ENCODE measurements at regions not wholly inside any gene's neighbourhood (a gene's known extent, or its start where the extent isn't known, plus 50 kb on each side); places are given as distances from the start of the nearest gene placed in this dataset.
"Not testable (repeated sequence)": the region's sequence is repeated elsewhere in the genome, so short reads cannot be mapped to it uniquely, and the experiment has no call there.

- H3K27me3 ChIP-seq (ENCODE audit: control insufficient read depth, insufficient read depth, low read length, poor library complexity, severe bottlenecking); H3K36me3 ChIP-seq (ENCODE audit: control insufficient read depth, insufficient read depth, low read length); H3K4me3 Mint-ChIP-seq; H3K9me3 Mint-ChIP-seq; H3K27me3 Mint-ChIP-seq (ENCODE audit: insufficient read depth); H3K4me1 ChIP-seq (ENCODE audit: control insufficient read depth, insufficient read depth, low read length); H3K9me3 ChIP-seq (ENCODE audit: control insufficient read depth, low read length); H3K27ac Mint-ChIP-seq; H3K27ac ChIP-seq (ENCODE audit: low read depth, low read length); H3K36me3 Mint-ChIP-seq (ENCODE audit: low read depth); H3K9ac ChIP-seq (ENCODE audit: extremely low read depth, low read length, poor library complexity, severe bottlenecking); H3K4me1 Mint-ChIP-seq; H3K4me3 ChIP-seq (ENCODE audit: low read length): not testable (repeated sequence)
- peak; percentile 35 for DNase-seq
- 85% methylated on average over 5 of the region's 10 CpGs; no CpG with 5 or more reads in 1 of the 2 experiments for WGBS, 2 experiments (ENCODE audit: insufficient coverage in 1 of 2, insufficient read length in 1 of 2)
Observed at GRCh38 chr2:111395350-111396128, 274.8 kb downstream of the BCL2L11 start.

- H3K27ac Mint-ChIP-seq; H3K27ac ChIP-seq (ENCODE audit: low read depth, low read length): not testable (repeated sequence)
- WGBS, 2 experiments (ENCODE audit: insufficient coverage in 1 of 2, insufficient read length in 1 of 2): 62% methylated on average over 3 of the region's 3 CpGs; no CpG with 5 or more reads in 1 of the 2 experiments
Observed at GRCh38 chr2:111400598-111401253, 280.0 kb downstream of the BCL2L11 start.

GRCh38 chr2:111401270-111402140 is 280.8 kb downstream of the BCL2L11 start:
- H3K36me3 Mint-ChIP-seq (ENCODE audit: low read depth); H3K36me3 ChIP-seq (ENCODE audit: control insufficient read depth, insufficient read depth, low read length); H3K4me1 Mint-ChIP-seq; H3K27me3 ChIP-seq (ENCODE audit: control insufficient read depth, insufficient read depth, low read length, poor library complexity, severe bottlenecking); H3K27ac Mint-ChIP-seq; H3K27me3 Mint-ChIP-seq (ENCODE audit: insufficient read depth); H3K27ac ChIP-seq (ENCODE audit: low read depth, low read length); H3K4me3 Mint-ChIP-seq; H3K9me3 ChIP-seq (ENCODE audit: control insufficient read depth, low read length); DNase-seq; H3K9me3 Mint-ChIP-seq; H3K9ac ChIP-seq (ENCODE audit: extremely low read depth, low read length, poor library complexity, severe bottlenecking); H3K4me3 ChIP-seq (ENCODE audit: low read length); H3K4me1 ChIP-seq (ENCODE audit: control insufficient read depth, insufficient read depth, low read length): not testable (repeated sequence)
- 85% methylated on average over 2 of the region's 8 CpGs; no CpG with 5 or more reads in 1 of the 2 experiments for WGBS, 2 experiments (ENCODE audit: insufficient coverage in 1 of 2, insufficient read length in 1 of 2)

More at GRCh38 chr2:111400598-111401253, 280.0 kb downstream of the BCL2L11 start:
- H3K9ac ChIP-seq (ENCODE audit: extremely low read depth, low read length, poor library complexity, severe bottlenecking); H3K4me3 Mint-ChIP-seq; H3K36me3 ChIP-seq (ENCODE audit: control insufficient read depth, insufficient read depth, low read length); H3K9me3 ChIP-seq (ENCODE audit: control insufficient read depth, low read length); H3K27me3 Mint-ChIP-seq (ENCODE audit: insufficient read depth); H3K36me3 Mint-ChIP-seq (ENCODE audit: low read depth); H3K27me3 ChIP-seq (ENCODE audit: control insufficient read depth, insufficient read depth, low read length, poor library complexity, severe bottlenecking); H3K9me3 Mint-ChIP-seq; H3K4me3 ChIP-seq (ENCODE audit: low read length); H3K4me1 Mint-ChIP-seq; H3K4me1 ChIP-seq (ENCODE audit: control insufficient read depth, insufficient read depth, low read length): not testable (repeated sequence)
- peak; percentile 4 for DNase-seq

GRCh38 chr2:111402450-111402849 is 281.7 kb downstream of the BCL2L11 start:
- H3K27me3 Mint-ChIP-seq (ENCODE audit: insufficient read depth); H3K27ac ChIP-seq (ENCODE audit: low read depth, low read length); H3K9me3 ChIP-seq (ENCODE audit: control insufficient read depth, low read length); DNase-seq; H3K9me3 Mint-ChIP-seq; H3K4me1 Mint-ChIP-seq; H3K4me3 ChIP-seq (ENCODE audit: low read length); H3K9ac ChIP-seq (ENCODE audit: extremely low read depth, low read length, poor library complexity, severe bottlenecking); H3K4me1 ChIP-seq (ENCODE audit: control insufficient read depth, insufficient read depth, low read length); H3K36me3 Mint-ChIP-seq (ENCODE audit: low read depth); H3K27ac Mint-ChIP-seq; H3K27me3 ChIP-seq (ENCODE audit: control insufficient read depth, insufficient read depth, low read length, poor library complexity, severe bottlenecking); H3K36me3 ChIP-seq (ENCODE audit: control insufficient read depth, insufficient read depth, low read length); H3K4me3 Mint-ChIP-seq: not testable (repeated sequence)

- not testable (repeated sequence) for H3K9me3 Mint-ChIP-seq; H3K4me1 Mint-ChIP-seq; DNase-seq; H3K27me3 ChIP-seq (ENCODE audit: control insufficient read depth, insufficient read depth, low read length, poor library complexity, severe bottlenecking); H3K9ac ChIP-seq (ENCODE audit: extremely low read depth, low read length, poor library complexity, severe bottlenecking); H3K4me3 Mint-ChIP-seq; H3K27ac Mint-ChIP-seq; H3K36me3 Mint-ChIP-seq (ENCODE audit: low read depth); H3K36me3 ChIP-seq (ENCODE audit: control insufficient read depth, insufficient read depth, low read length); H3K4me1 ChIP-seq (ENCODE audit: control insufficient read depth, insufficient read depth, low read length); H3K9me3 ChIP-seq (ENCODE audit: control insufficient read depth, low read length); H3K27ac ChIP-seq (ENCODE audit: low read depth, low read length); H3K27me3 Mint-ChIP-seq (ENCODE audit: insufficient read depth); H3K4me3 ChIP-seq (ENCODE audit: low read length)
- WGBS, 2 experiments (ENCODE audit: insufficient coverage in 1 of 2, insufficient read length in 1 of 2): 100% methylated on average over 1 of the region's 2 CpGs; no CpG with 5 or more reads in 1 of the 2 experiments
Observed at GRCh38 chr2:111403287-111403686, 282.6 kb downstream of the BCL2L11 start.

DNA sequence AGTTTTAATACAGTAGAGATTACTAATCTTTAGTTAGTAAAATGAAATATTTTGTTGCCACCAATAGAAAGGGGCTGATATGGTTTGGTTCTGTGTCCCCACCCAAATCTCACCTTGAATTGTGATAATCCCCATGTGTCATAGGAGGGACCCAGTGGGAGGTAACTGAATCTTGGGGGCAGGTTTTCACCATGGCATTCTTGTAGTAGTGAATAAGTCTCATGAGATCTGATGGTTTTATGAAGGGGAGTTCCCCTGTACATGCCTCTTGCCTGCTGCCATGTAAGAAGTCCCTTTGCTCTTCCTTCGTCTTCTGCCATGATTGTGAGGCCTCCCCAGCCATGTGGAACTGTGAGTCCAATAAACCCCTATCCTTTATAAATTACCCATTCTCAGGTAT is 285.9 kb downstream of the BCL2L11 start:
- WGBS, 2 experiments (ENCODE audit: insufficient coverage in 1 of 2, insufficient read length in 1 of 2): no CpG with 5 or more reads among the region's 1 CpG
- H3K9me3 Mint-ChIP-seq; H3K9me3 ChIP-seq (ENCODE audit: control insufficient read depth, low read length); H3K36me3 Mint-ChIP-seq (ENCODE audit: low read depth); H3K4me1 Mint-ChIP-seq; H3K4me3 Mint-ChIP-seq; H3K4me3 ChIP-seq (ENCODE audit: low read length); H3K4me1 ChIP-seq (ENCODE audit: control insufficient read depth, insufficient read depth, low read length); H3K27ac ChIP-seq (ENCODE audit: low read depth, low read length); H3K27ac Mint-ChIP-seq; H3K36me3 ChIP-seq (ENCODE audit: control insufficient read depth, insufficient read depth, low read length); DNase-seq; H3K27me3 ChIP-seq (ENCODE audit: control insufficient read depth, insufficient read depth, low read length, poor library complexity, severe bottlenecking); H3K27me3 Mint-ChIP-seq (ENCODE audit: insufficient read depth); H3K9ac ChIP-seq (ENCODE audit: extremely low read depth, low read length, poor library complexity, severe bottlenecking): not testable (repeated sequence)
